H1 (cell line): ENCODE measurements at regions not wholly inside any gene's neighbourhood (a gene's known extent, or its start where the extent isn't known, plus 50 kb on each side); places are given as distances from the start of the nearest gene placed in this dataset.
A peak's percentile ranks its signal among the peaks of the same experiment; 100 is the strongest.

Source experiments
- CTCF ChIA-PET: fragments of 300-600 bp; sonication (Branson Sonifier 250); formaldehyde crosslinking; loops from one replicate; lab custom pipeline; 2021; ENCODE audit not compliant: partially characterized antibody; lab: Charles Lee
- POLR2A ChIA-PET: fragments of 300-600 bp; sonication (Branson Sonifier 250); formaldehyde crosslinking; loops from one replicate; lab custom pipeline; 2021; ENCODE audit warnings: inconsistent platforms; ENCODE audit not compliant: partially characterized antibody; lab: Charles Lee
- DNase-seq, 2 experiments: peaks; one replicate each; pipeline versions ENCODE4 v3.0.0 to v3.0.0-alpha.2; 2010 to 2022; ENCODE audit warnings: low spot score in 2 of 2, low read depth in 1 of 2, mixed read lengths in 1 of 2
- FAIRE-seq: peaks from 2 replicates; lab custom pipeline; 2011; peaks lifted over from hg19 to GRCh38; lab: Jason Lieb, UNC
- H2AFZ ChIP-seq: 2 replicates; pipeline ENCODE4 v1.8.1; 2012; ENCODE audit warnings: low read length, inconsistent platforms
- H2AK5ac ChIP-seq: 2 replicates; pipeline ENCODE4 v1.6.1; 2013; ENCODE audit warnings: low read depth, low read length
- H2BK120ac ChIP-seq: replicated peaks from 2 replicates; pipeline ENCODE3; 2013; ENCODE audit warnings: low read depth, low read length, inconsistent platforms
- H2BK12ac ChIP-seq: 2 replicates; pipeline ENCODE4 v1.6.1; 2013; ENCODE audit warnings: low read depth, low read length
- H2BK15ac ChIP-seq: 2 replicates; pipeline ENCODE4 v1.6.1; 2013; ENCODE audit warnings: low read length
- H2BK20ac ChIP-seq: 2 replicates; pipeline ENCODE4 v1.6.1; 2013; ENCODE audit warnings: low read length
- H2BK5ac ChIP-seq: 2 replicates; pipeline ENCODE4 v1.6.1; 2013; ENCODE audit warnings: low read depth, low read length
- H3K14ac ChIP-seq: 2 replicates; pipeline ENCODE4 v1.6.1; 2013; ENCODE audit warnings: inconsistent platforms; ENCODE audit not compliant: insufficient read length
- H3K18ac ChIP-seq: 2 replicates; pipeline ENCODE4 v1.6.1; 2013; ENCODE audit warnings: low read length; ENCODE audit errors: extremely low read depth
- H3K23ac ChIP-seq: 2 replicates; pipeline ENCODE4 v1.6.1; 2013; ENCODE audit warnings: inconsistent platforms; ENCODE audit not compliant: insufficient read length
- H3K23me2 ChIP-seq: 2 replicates; pipeline ENCODE4 v1.6.1; 2013; ENCODE audit warnings: low read depth, low read length
- H3K27ac ChIP-seq: 2 replicates; pipeline ENCODE4 v1.6.1; 2011; ENCODE audit warnings: low read depth, low read length, inconsistent platforms
- H3K27me3 ChIP-seq, 4 experiments: replicated peaks in 1 of 4; 1 replicate in 1 of 4; 2 replicates in 3 of 4; pipeline versions ENCODE4 v1.6.1 to v1.8.1; 2011 to 2013; ENCODE audit warnings: low read length in 3 of 4, mild to moderate bottlenecking in 3 of 4, inconsistent platforms in 2 of 4, mixed read lengths in 2 of 4, moderate library complexity in 1 of 4; ENCODE audit not compliant: control insufficient read depth in 3 of 4, insufficient read depth in 3 of 4; ENCODE audit errors: extremely low read depth in 1 of 4
- H3K36me3 ChIP-seq, 4 experiments: 2 replicates each; pipeline versions ENCODE4 v1.6.1 to v1.8.1; 2011 to 2013; ENCODE audit warnings: mild to moderate bottlenecking in 4 of 4, low read length in 3 of 4, moderate library complexity in 2 of 4, control low read depth in 1 of 4, inconsistent platforms in 1 of 4; ENCODE audit not compliant: insufficient read depth in 4 of 4, control insufficient read depth in 2 of 4
- H3K4ac ChIP-seq: replicated peaks from 2 replicates; pipeline ENCODE3; 2013; ENCODE audit warnings: low read length, low read depth, mixed read lengths, inconsistent platforms; ENCODE audit not compliant: insufficient read length
- H3K4me1 ChIP-seq, 4 experiments: replicated peaks in 1 of 4; 1 replicate in 1 of 4; 2 replicates in 3 of 4; pipeline versions ENCODE4 v1.6.1 to v1.8.1; 2011 to 2013; ENCODE audit warnings: low read length in 3 of 4, inconsistent platforms in 2 of 4, mixed read lengths in 1 of 4; ENCODE audit not compliant: insufficient read depth in 4 of 4, control insufficient read depth in 3 of 4
- H3K4me2 ChIP-seq, 2 experiments: 2 replicates each; pipeline versions ENCODE4 v1.6.1 to v1.8.1; 2011 to 2013; ENCODE audit warnings: low read depth in 2 of 2, low read length in 2 of 2, control low read depth in 1 of 2, inconsistent platforms in 1 of 2, mild to moderate bottlenecking in 1 of 2; ENCODE audit not compliant: insufficient read depth in 1 of 2
- H3K4me3 ChIP-seq, 4 experiments: fragments of 200-600, 300-600 bp in 1 of 4; sonication (generic), shearing (Covaris generic), sonication (Bioruptor Twin) in 1 of 4; 2 replicates each; pipeline versions ENCODE4 v1.5.1 to v1.8.1; 2011 to 2016; ENCODE audit warnings: low read length in 4 of 4, low read depth in 3 of 4, control low read depth in 2 of 4, inconsistent platforms in 2 of 4, mild to moderate bottlenecking in 2 of 4, mixed read lengths in 1 of 4, moderate library complexity in 1 of 4; ENCODE audit not compliant: insufficient read depth in 2 of 4; ENCODE audit errors: extremely low read depth in 1 of 4
- H3K56ac ChIP-seq: replicated peaks from 2 replicates; pipeline ENCODE3; 2013; ENCODE audit warnings: low read depth, mild to moderate bottlenecking, mixed read lengths, low read length, inconsistent platforms; ENCODE audit not compliant: insufficient read length
- H3K79me1 ChIP-seq: 2 replicates; pipeline ENCODE4 v1.6.1; 2013; ENCODE audit warnings: low read depth, low read length, control low read depth
- H3K79me2 ChIP-seq, 2 experiments: 2 replicates each; pipeline versions ENCODE4 v1.6.1 to v1.8.1; 2012 to 2013; ENCODE audit warnings: low read length in 2 of 2, mild to moderate bottlenecking in 2 of 2, inconsistent platforms in 1 of 2; ENCODE audit not compliant: insufficient read depth in 2 of 2, control insufficient read depth in 1 of 2
- H3K9ac ChIP-seq, 4 experiments: replicated peaks in 1 of 4; 1 replicate in 1 of 4; 2 replicates in 3 of 4; pipeline versions ENCODE4 v1.6.1 to v1.8.1; 2011 to 2013; ENCODE audit warnings: low read depth in 3 of 4, low read length in 3 of 4, control low read depth in 2 of 4, mild to moderate bottlenecking in 2 of 4, moderate library complexity in 2 of 4, inconsistent platforms in 1 of 4; ENCODE audit errors: extremely low read depth in 1 of 4
- H3K9me3 ChIP-seq, 2 experiments: 2 replicates each; pipeline versions ENCODE4 v1.6.1 to v1.8.1; 2012 to 2013; ENCODE audit warnings: mild to moderate bottlenecking in 2 of 2, moderate library complexity in 2 of 2, control low read depth in 1 of 2, inconsistent platforms in 1 of 2, low read depth in 1 of 2, low read length in 1 of 2, mixed read lengths in 1 of 2; ENCODE audit not compliant: insufficient read depth in 2 of 2
- H4K20me1 ChIP-seq, 2 experiments: replicated peaks in 1 of 2; 2 replicates each; pipeline versions ENCODE3 to v1.8.1; 2011 to 2013; ENCODE audit warnings: inconsistent platforms in 2 of 2, low read length in 2 of 2, mild to moderate bottlenecking in 1 of 2; ENCODE audit not compliant: insufficient read depth in 2 of 2, control insufficient read depth in 1 of 2
- H4K5ac ChIP-seq: 2 replicates; pipeline ENCODE4 v1.6.1; 2013; ENCODE audit warnings: low read length, low read depth, mixed read lengths, inconsistent platforms; ENCODE audit not compliant: insufficient read length
- H4K8ac ChIP-seq: 2 replicates; pipeline ENCODE4 v1.8.0; 2013; ENCODE audit warnings: mild to moderate bottlenecking, moderate library complexity, low read length, inconsistent platforms; ENCODE audit not compliant: insufficient read depth; ENCODE audit errors: extremely low read depth
- H4K91ac ChIP-seq: replicated peaks from 2 replicates; pipeline ENCODE3; 2013; ENCODE audit warnings: low read length, mixed read lengths, inconsistent platforms; ENCODE audit not compliant: insufficient read length
- FOSL1 ChIP-seq: IDR thresholded peaks from 2 replicates; pipeline ENCODE4 v1.6.1; 2011; ENCODE audit warnings: mild to moderate bottlenecking, low read depth, low read length, moderate library complexity; ENCODE audit not compliant: insufficient read depth
- JUN ChIP-seq: IDR thresholded peaks from 2 replicates; pipeline ENCODE4 v1.6.1; 2011; ENCODE audit warnings: low read depth, mild to moderate bottlenecking, improper control_type of control experiment, low read length
- JUND ChIP-seq: IDR thresholded peaks from 2 replicates; pipeline ENCODE4 v1.6.1; 2011; ENCODE audit warnings: mild to moderate bottlenecking, improper control_type of control experiment, low read length
- PHF8 ChIP-seq: fragments of 200-600 bp; sonication (generic); conservative IDR thresholded peaks from 2 replicates; pipeline ENCODE4 v1.7.1; 2012; ENCODE audit warnings: low read depth, mild to moderate bottlenecking, inconsistent platforms, low read length, moderate library complexity
- RAD21 ChIP-seq, 2 experiments: IDR thresholded peaks in 1 of 2; conservative IDR thresholded peaks in 1 of 2; 2 replicates each; pipeline ENCODE4 v1.6.1; 2011; ENCODE audit warnings: low read depth in 2 of 2, low read length in 2 of 2, improper control_type of control experiment in 1 of 2, inconsistent platforms in 1 of 2, mild to moderate bottlenecking in 1 of 2, moderate library complexity in 1 of 2
- SIX5 ChIP-seq: IDR thresholded peaks from 2 replicates; pipeline ENCODE4 v1.6.1; 2011; ENCODE audit warnings: mild to moderate bottlenecking, low read depth, low read length
- WGBS, 2 experiments: shearing (Covaris generic) in 1 of 2; methylation state at CpG; one replicate each; pipeline versions ENCODE4 v1.1.6 to v1.1.7; 2013 to 2015; ENCODE audit warnings: low lambda C conversion rate in 2 of 2, mixed read lengths in 2 of 2, inconsistent platforms in 1 of 2, low coverage in 1 of 2, missing lambda C conversion rate in 1 of 2; ENCODE audit not compliant: insufficient replicate concordance in 2 of 2, insufficient coverage in 1 of 2, insufficient read length in 1 of 2; ENCODE audit errors: extremely low coverage in 1 of 2, missing lambda C conversion rate in 1 of 2; 5-methylcytosine and 5-hydroxymethylcytosine counted together
- TF ChIP-seq, protein P1 (sequence below), 3 experiments: IDR thresholded peaks; 1 replicate in 2 of 3; 2 replicates in 1 of 3; pipeline versions ENCODE4 v1.5.1 to v1.6.1; 2011; ENCODE audit warnings: low read length in 3 of 3, mild to moderate bottlenecking in 3 of 3, inconsistent platforms in 2 of 3, low read depth in 1 of 3, moderate library complexity in 1 of 3; ENCODE audit not compliant: insufficient read depth in 1 of 3; ENCODE audit errors: control extremely low read depth in 1 of 3

- no peak overlapping the region for H2BK5ac ChIP-seq
- DNase-seq (peak in 1 of 2 experiments; percentile 49), FAIRE-seq (no peak)
- H2AK5ac ChIP-seq, result no peak overlapping the region
- no peak overlapping the region for H2BK12ac ChIP-seq
- TF ChIP-seq SIX5 (no peak), JUN (no peak), PHF8 (no peak), JUND (no peak), FOSL1 (peak; percentile 69; the same call in 1 of the 2 replicates), RAD21 (IDR thresholded peaks at IDR 0.05 in 1 of 2, conservative IDR thresholded peaks at IDR 0.05 in 1 of 2; ENCODE audit: low read depth in 2 of 2, low read length in 2 of 2) (peak in 1 of 2 experiments; percentile 13; a peak in 1 of 4 replicates)
- TF ChIP-seq, protein P1, sequence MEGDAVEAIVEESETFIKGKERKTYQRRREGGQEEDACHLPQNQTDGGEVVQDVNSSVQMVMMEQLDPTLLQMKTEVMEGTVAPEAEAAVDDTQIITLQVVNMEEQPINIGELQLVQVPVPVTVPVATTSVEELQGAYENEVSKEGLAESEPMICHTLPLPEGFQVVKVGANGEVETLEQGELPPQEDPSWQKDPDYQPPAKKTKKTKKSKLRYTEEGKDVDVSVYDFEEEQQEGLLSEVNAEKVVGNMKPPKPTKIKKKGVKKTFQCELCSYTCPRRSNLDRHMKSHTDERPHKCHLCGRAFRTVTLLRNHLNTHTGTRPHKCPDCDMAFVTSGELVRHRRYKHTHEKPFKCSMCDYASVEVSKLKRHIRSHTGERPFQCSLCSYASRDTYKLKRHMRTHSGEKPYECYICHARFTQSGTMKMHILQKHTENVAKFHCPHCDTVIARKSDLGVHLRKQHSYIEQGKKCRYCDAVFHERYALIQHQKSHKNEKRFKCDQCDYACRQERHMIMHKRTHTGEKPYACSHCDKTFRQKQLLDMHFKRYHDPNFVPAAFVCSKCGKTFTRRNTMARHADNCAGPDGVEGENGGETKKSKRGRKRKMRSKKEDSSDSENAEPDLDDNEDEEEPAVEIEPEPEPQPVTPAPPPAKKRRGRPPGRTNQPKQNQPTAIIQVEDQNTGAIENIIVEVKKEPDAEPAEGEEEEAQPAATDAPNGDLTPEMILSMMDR (IDR thresholded peaks at IDR 0.05; ENCODE audit: control extremely low read depth in 1 of 3, insufficient read depth in 1 of 3, low read depth in 1 of 3, low read length in 3 of 3), result peak; percentile 15 to 37 (median 24)
- H3K4me3 ChIP-seq, result peak overlapping the region in 1 of 4 experiments; percentile 28; a peak in 1 of 8 replicates
- H3K79me1 ChIP-seq, result no peaks in the 10 kb centered on the region
- peak overlapping the region; percentile 75; the same call in 1 of the 2 replicates for H2AFZ ChIP-seq
- H2BK20ac ChIP-seq, result no peak overlapping the region
- H3K4ac ChIP-seq, result no peak overlapping the region
- H4K91ac ChIP-seq, result no peak overlapping the region
- 67% methylated on average over 5 of the region's 5 CpGs; no CpG with 5 or more reads in 1 of the 2 experiments for WGBS, 2 experiments
- H3K4me1 ChIP-seq, result 0 out of 7 replicates have a peak, but pooled peaks cover 0 to 2% (median 0%) of the 10 kb centered on the region in 4 experiments
- no peaks in the 10 kb centered on the region for H4K20me1 ChIP-seq
- no peaks in the 10 kb centered on the region for H3K79me2 ChIP-seq
- H3K27me3 ChIP-seq, result no peaks in the 10 kb centered on the region
- no peak overlapping the region for H3K56ac ChIP-seq
- no peak overlapping the region for H2BK120ac ChIP-seq
- H3K27ac ChIP-seq, result no peak overlapping the region
- no peak overlapping the region for H3K18ac ChIP-seq
- no peaks in the 10 kb centered on the region for H3K36me3 ChIP-seq
- H4K5ac ChIP-seq, result no peak overlapping the region
- ChIA-PET POLR2A (no interaction called here), CTCF (interaction anchor here (0.9 to 1.8 kb wide), 5 partner anchors 8 to 387 kb away, joined by 3 to 5 read pairs (median 3); no protein-coding TSS in a partner anchor)
- no peak overlapping the region for H3K14ac ChIP-seq
- H3K4me2 ChIP-seq, result peak overlapping the region in 1 of 2 experiments; percentile 61; a peak in 2 of 4 replicates
- no peak overlapping the region for H3K23ac ChIP-seq
- no peak overlapping the region for H4K8ac ChIP-seq
- H2BK15ac ChIP-seq, result no peak overlapping the region
- H3K23me2 ChIP-seq, result no peaks in the 10 kb centered on the region
- no peak overlapping the region for H3K9ac ChIP-seq
- no peaks in the 10 kb centered on the region for H3K9me3 ChIP-seq
These were observed 295.2 kb downstream of the VGLL3 start for GRCh38 chr3:86695752-86696151.
